Gastroesophageal sphincter (tissue), 3 donors: ENCODE measurements at regions not wholly inside any gene's neighbourhood (a gene's known extent, or its start where the extent isn't known, plus 50 kb on each side); places are given as distances from the start of the nearest gene placed in this dataset.

Source experiments
- EP300 ChIP-seq: sonication (generic); formaldehyde crosslinking; IDR thresholded peaks from one replicate; pipeline ENCODE4 v1.6.1; 2017; ENCODE audit warnings: antibody characterized with exemption, mild to moderate bottlenecking
- POLR2A ChIP-seq, 2 donors: fragments of 450-650 bp; IDR thresholded peaks; one replicate each; pipeline ENCODE4 v1.6.1; 2017; ENCODE audit warnings: antibody characterized with exemption in 2 of 2, mild to moderate bottlenecking in 2 of 2, moderate library complexity in 1 of 2
- TF ChIP-seq, protein P1 (sequence below), 4 experiments: fragments of 200-600 bp in 2 of 4; fragments of 450-650 bp in 2 of 4; sonication (generic) in 1 of 4; IDR thresholded peaks; one replicate each; pipeline ENCODE4 v1.5.1; 2017 to 2019; ENCODE audit warnings: antibody characterized with exemption in 4 of 4, mild to moderate bottlenecking in 2 of 4, moderate library complexity in 2 of 4

DNA sequence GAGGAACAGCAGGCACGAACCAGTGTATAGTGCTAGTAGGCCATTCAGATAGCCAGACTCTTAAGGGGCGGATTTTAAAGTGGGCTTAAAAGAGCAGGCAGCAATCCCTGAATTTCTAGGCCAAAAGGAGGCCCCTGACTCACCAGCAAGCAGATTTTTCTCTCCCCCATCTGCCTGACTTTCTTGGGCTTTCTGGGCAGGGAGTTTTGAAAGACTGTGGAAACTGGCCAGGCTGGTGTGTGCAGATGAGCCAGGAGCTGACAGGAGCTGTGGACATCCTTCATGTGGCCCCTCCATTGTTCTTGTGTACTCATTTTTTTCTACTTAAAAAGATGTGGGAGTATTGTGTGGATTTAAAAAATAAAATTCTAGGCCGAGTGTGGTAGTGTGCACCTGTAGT, 59.0 kb downstream of the GLI2 start:
- TF ChIP-seq POLR2A (IDR thresholded peaks at IDR 0.05) (no peak), EP300 (no peak)
- TF ChIP-seq, protein P1, sequence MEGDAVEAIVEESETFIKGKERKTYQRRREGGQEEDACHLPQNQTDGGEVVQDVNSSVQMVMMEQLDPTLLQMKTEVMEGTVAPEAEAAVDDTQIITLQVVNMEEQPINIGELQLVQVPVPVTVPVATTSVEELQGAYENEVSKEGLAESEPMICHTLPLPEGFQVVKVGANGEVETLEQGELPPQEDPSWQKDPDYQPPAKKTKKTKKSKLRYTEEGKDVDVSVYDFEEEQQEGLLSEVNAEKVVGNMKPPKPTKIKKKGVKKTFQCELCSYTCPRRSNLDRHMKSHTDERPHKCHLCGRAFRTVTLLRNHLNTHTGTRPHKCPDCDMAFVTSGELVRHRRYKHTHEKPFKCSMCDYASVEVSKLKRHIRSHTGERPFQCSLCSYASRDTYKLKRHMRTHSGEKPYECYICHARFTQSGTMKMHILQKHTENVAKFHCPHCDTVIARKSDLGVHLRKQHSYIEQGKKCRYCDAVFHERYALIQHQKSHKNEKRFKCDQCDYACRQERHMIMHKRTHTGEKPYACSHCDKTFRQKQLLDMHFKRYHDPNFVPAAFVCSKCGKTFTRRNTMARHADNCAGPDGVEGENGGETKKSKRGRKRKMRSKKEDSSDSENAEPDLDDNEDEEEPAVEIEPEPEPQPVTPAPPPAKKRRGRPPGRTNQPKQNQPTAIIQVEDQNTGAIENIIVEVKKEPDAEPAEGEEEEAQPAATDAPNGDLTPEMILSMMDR (IDR thresholded peaks at IDR 0.05) = no peak
